Naive thymus-derived CD4-positive, alpha-beta T cell (primary cell): ENCODE measurements at regions not wholly inside any gene's neighbourhood (a gene's known extent, or its start where the extent isn't known, plus 50 kb on each side); places are given as distances from the start of the nearest gene placed in this dataset.
"Not testable (repeated sequence)": the region's sequence is repeated elsewhere in the genome, so short reads cannot be mapped to it uniquely, and the experiment has no call there.

Experiments
- ATAC-seq: fragments of 150-1000 bp; cut with Tn5 transposase; 2 replicates; pipeline ENCODE4 v1.10.0; 2021; ENCODE audit warnings: mild to moderate bottlenecking, moderate library complexity
- CTCF ChIA-PET: fragments of 350-600 bp; sonication (Branson Sonifier 250); formaldehyde crosslinking; loops from one replicate; lab custom pipeline; 2021; ENCODE audit warnings: antibody characterized with exemption; lab: Charles Lee
- POLR2A ChIA-PET: fragments of 350-600 bp; sonication (Branson Sonifier 250); formaldehyde crosslinking; loops from one replicate; lab custom pipeline; 2021; ENCODE audit warnings: antibody characterized with exemption, inconsistent platforms; lab: Charles Lee
- DNase-seq, 9 donors: peaks; one replicate each; pipeline versions ENCODE4 v3.0.0 to v3.0.0-alpha.2; 2020 to 2022; ENCODE audit warnings: mixed read lengths in 1 of 9
- H3K27ac ChIP-seq: one replicate; pipeline ENCODE4 v1.7.0; 2013; ENCODE audit warnings: mild to moderate bottlenecking, low read depth, low read length, moderate library complexity
- H3K27me3 ChIP-seq, 2 donors: one replicate each; pipeline ENCODE4 v1.7.0; 2013; ENCODE audit warnings: low read length in 2 of 2, mild to moderate bottlenecking in 2 of 2, moderate library complexity in 2 of 2; ENCODE audit not compliant: control insufficient read depth in 2 of 2, insufficient read depth in 2 of 2
- H3K36me3 ChIP-seq, 3 experiments: 1 replicate in 2 of 3; 2 replicates in 1 of 3; pipeline ENCODE4 v1.7.0; 2013; ENCODE audit warnings: low read length in 3 of 3, mild to moderate bottlenecking in 3 of 3, moderate library complexity in 1 of 3; ENCODE audit not compliant: insufficient read depth in 3 of 3, control insufficient read depth in 2 of 3
- H3K4me1 ChIP-seq, 2 donors: one replicate each; pipeline ENCODE4 v1.7.0; 2013; ENCODE audit warnings: low read length in 2 of 2, mild to moderate bottlenecking in 2 of 2, moderate library complexity in 1 of 2; ENCODE audit not compliant: control insufficient read depth in 2 of 2, insufficient read depth in 2 of 2
- H3K4me3 ChIP-seq: 2 replicates; pipeline ENCODE4 v1.7.0; 2013; ENCODE audit warnings: mild to moderate bottlenecking, low read length
- H3K9me3 ChIP-seq, 3 experiments: 1 replicate in 2 of 3; 2 replicates in 1 of 3; pipeline ENCODE4 v1.7.0; 2013; ENCODE audit warnings: low read length in 3 of 3; ENCODE audit not compliant: control insufficient read depth in 2 of 3
- H3K27ac Mint-ChIP-seq, 9 donors: one replicate each; pipeline ENCODE4 v1.8.0; 2020 to 2022; ENCODE audit warnings: mixed read lengths in 9 of 9, mild to moderate bottlenecking in 8 of 9, moderate library complexity in 5 of 9, inconsistent platforms in 2 of 9
- H3K27me3 Mint-ChIP-seq, 5 donors: one replicate each; pipeline ENCODE4 v1.8.0; 2021 to 2022; ENCODE audit warnings: mixed read lengths in 5 of 5, mild to moderate bottlenecking in 1 of 5
- H3K36me3 Mint-ChIP-seq, 5 donors: one replicate each; pipeline ENCODE4 v1.8.0; 2020 to 2022; ENCODE audit warnings: mixed read lengths in 5 of 5, mild to moderate bottlenecking in 3 of 5, inconsistent platforms in 1 of 5
- H3K4me1 Mint-ChIP-seq, 7 donors: one replicate each; pipeline ENCODE4 v1.8.0; 2020 to 2022; ENCODE audit warnings: mixed read lengths in 7 of 7, mild to moderate bottlenecking in 3 of 7, inconsistent platforms in 1 of 7
- H3K4me3 Mint-ChIP-seq, 10 donors: one replicate each; pipeline ENCODE4 v1.8.0; 2020 to 2022; ENCODE audit warnings: mild to moderate bottlenecking in 10 of 10, mixed read lengths in 10 of 10, moderate library complexity in 6 of 10, inconsistent platforms in 2 of 10
- H3K9me3 Mint-ChIP-seq, 11 donors: one replicate each; pipeline ENCODE4 v1.8.0; 2020 to 2022; ENCODE audit warnings: mixed read lengths in 11 of 11, mild to moderate bottlenecking in 4 of 11, inconsistent platforms in 1 of 11, moderate library complexity in 1 of 11
- intact Hi-C, 2 donors: fragments of 100-400 bp; cut with micrococcal nuclease; formaldehyde crosslinking; loops; one replicate each; pipeline ENCODE4 v1.15.1; 2023

GRCh38 chr4:79587207-79587606 lies 179.2 kb upstream of the GK2 start:
- H3K9me3 ChIP-seq, POLR2A ChIA-PET, H3K27me3 Mint-ChIP-seq, DNase-seq, H3K4me3 ChIP-seq, H3K4me3 Mint-ChIP-seq, H3K27ac Mint-ChIP-seq, H3K9me3 Mint-ChIP-seq, H3K36me3 Mint-ChIP-seq, H3K27me3 ChIP-seq, ATAC-seq, H3K36me3 ChIP-seq, H3K4me1 Mint-ChIP-seq, H3K4me1 ChIP-seq, CTCF ChIA-PET, H3K27ac ChIP-seq: not testable (repeated sequence)
- intact Hi-C loops, result loop anchor here in 1 of 2 donors (10.0 kb wide), 1 partner anchor 1962 kb away; no protein-coding TSS in a partner anchor

GRCh38 chr4:79585834-79586233 lies 177.8 kb upstream of the GK2 start:
- CTCF ChIA-PET, result no interaction called here
- H3K36me3 ChIP-seq, result no peaks in the 10 kb centered on the region
- peaks cover 0 to 4% (median 0%) of the 10 kb centered on the region in 11 donors for H3K9me3 Mint-ChIP-seq
- ATAC-seq, result no peak
- H3K36me3 Mint-ChIP-seq, result no peaks in the 10 kb centered on the region
- H3K27ac ChIP-seq, result no peak overlapping the region
- H3K27ac Mint-ChIP-seq, result no peak overlapping the region
- H3K4me3 ChIP-seq, result no peak overlapping the region
- H3K4me1 ChIP-seq, result no peaks in the 10 kb centered on the region
- H3K27me3 Mint-ChIP-seq, result peaks cover 0 to 10% (median 0%) of the 10 kb centered on the region in 5 donors
- H3K27me3 ChIP-seq, result peaks cover 0 to 3% of the 10 kb centered on the region in 2 donors
- DNase-seq, result no peak
- no peaks in the 10 kb centered on the region for H3K4me1 Mint-ChIP-seq
- H3K9me3 ChIP-seq, result no peaks in the 10 kb centered on the region
- intact Hi-C loops, result loop anchor here in 1 of 2 donors (10.0 kb wide), 1 partner anchor 1961 kb away; no protein-coding TSS in a partner anchor
- POLR2A ChIA-PET, result no interaction called here
- H3K4me3 Mint-ChIP-seq, result no peak overlapping the region

- POLR2A ChIA-PET, result no interaction called here
Observed at GRCh38 chr4:79585330-79585729, 177.3 kb upstream of the GK2 start.

GRCh38 chr4:79584902-79585301 lies 176.9 kb upstream of the GK2 start:
- Mint-ChIP-seq H3K9me3 (peaks cover 0 to 4% (median 0%) of the 10 kb centered on the region in 11 donors), H3K4me1 (no peaks in the 10 kb centered on the region), H3K4me3 (no peak overlapping the region), H3K27me3 (peaks cover 0 to 10% (median 0%) of the 10 kb centered on the region in 5 donors), H3K27ac (no peak overlapping the region), H3K36me3 (no peaks in the 10 kb centered on the region)
- no peaks in the 10 kb centered on the region for H3K4me1 ChIP-seq
- H3K4me3 ChIP-seq, result no peak overlapping the region
- DNase-seq (no peak), ATAC-seq (no peak)
- H3K9me3 ChIP-seq, result no peaks in the 10 kb centered on the region
- CTCF ChIA-PET, result no interaction called here
- H3K36me3 ChIP-seq, result no peaks in the 10 kb centered on the region
- POLR2A ChIA-PET, result no interaction called here
- intact Hi-C loops, result loop anchor here in 1 of 2 donors (10.0 kb wide), 1 partner anchor 1960 kb away; no protein-coding TSS in a partner anchor
- H3K27ac ChIP-seq, result no peak overlapping the region
- peaks cover 0 to 3% of the 10 kb centered on the region in 2 donors for H3K27me3 ChIP-seq

More at GRCh38 chr4:79585330-79585729, 177.3 kb upstream of the GK2 start:
- Mint-ChIP-seq H3K27ac (peak overlapping the region in 1 of 9 donors; percentile 27), H3K36me3 (no peaks in the 10 kb centered on the region), H3K9me3 (peaks cover 0 to 4% (median 0%) of the 10 kb centered on the region in 11 donors), H3K27me3 (peaks cover 0 to 10% (median 0%) of the 10 kb centered on the region in 5 donors), H3K4me1 (no peaks in the 10 kb centered on the region), H3K4me3 (no peak overlapping the region)
- no peaks in the 10 kb centered on the region for H3K4me1 ChIP-seq
- DNase-seq (no peak), ATAC-seq (no peak)
- intact Hi-C loops, result loop anchor here in 1 of 2 donors (10.0 kb wide), 1 partner anchor 1961 kb away; no protein-coding TSS in a partner anchor
- CTCF ChIA-PET, result no interaction called here
- no peak overlapping the region for H3K27ac ChIP-seq
- no peaks in the 10 kb centered on the region for H3K9me3 ChIP-seq
- no peak overlapping the region for H3K4me3 ChIP-seq
- no peaks in the 10 kb centered on the region for H3K36me3 ChIP-seq
- H3K27me3 ChIP-seq, result peaks cover 0 to 3% of the 10 kb centered on the region in 2 donors

GRCh38 chr4:79584352-79584751 lies 176.3 kb upstream of the GK2 start:
- H3K9me3 ChIP-seq, result no peaks in the 10 kb centered on the region
- Mint-ChIP-seq H3K36me3 (no peaks in the 10 kb centered on the region), H3K27ac (no peak overlapping the region), H3K4me1 (no peaks in the 10 kb centered on the region), H3K27me3 (peaks cover 0 to 10% (median 0%) of the 10 kb centered on the region in 5 donors), H3K4me3 (no peak overlapping the region), H3K9me3 (peaks cover 0 to 4% (median 0%) of the 10 kb centered on the region in 11 donors)
- ChIA-PET CTCF (no interaction called here), POLR2A (no interaction called here)
- no peak overlapping the region for H3K27ac ChIP-seq
- intact Hi-C loops, result loop anchor here in 1 of 2 donors (10.0 kb wide), 1 partner anchor 1960 kb away; no protein-coding TSS in a partner anchor
- ATAC-seq (no peak), DNase-seq (no peak)
- H3K4me1 ChIP-seq, result no peaks in the 10 kb centered on the region
- no peak overlapping the region for H3K4me3 ChIP-seq
- H3K36me3 ChIP-seq, result no peaks in the 10 kb centered on the region
- H3K27me3 ChIP-seq, result peaks cover 0 to 3% of the 10 kb centered on the region in 2 donors

- no peaks in the 10 kb centered on the region for H3K36me3 Mint-ChIP-seq
- no peaks in the 10 kb centered on the region for H3K27me3 ChIP-seq
- no peaks in the 10 kb centered on the region for H3K4me1 Mint-ChIP-seq
- ChIA-PET CTCF (no interaction called here), POLR2A (no interaction called here)
- no peaks in the 10 kb centered on the region for H3K9me3 ChIP-seq
- H3K4me3 Mint-ChIP-seq, result no peak overlapping the region
- ATAC-seq, result peak; percentile 87
- DNase-seq, result no peak
- no peak overlapping the region for H3K27ac ChIP-seq
- H3K27me3 Mint-ChIP-seq, result peaks cover 0 to 13% (median 3%) of the 10 kb centered on the region in 5 donors
- no peak overlapping the region for H3K27ac Mint-ChIP-seq
- intact Hi-C loops, result no loop called here
- H3K9me3 Mint-ChIP-seq, result no peaks in the 10 kb centered on the region
- H3K36me3 ChIP-seq, result no peaks in the 10 kb centered on the region
- H3K4me3 ChIP-seq, result no peak overlapping the region
- H3K4me1 ChIP-seq, result no peaks in the 10 kb centered on the region
Observed at GRCh38 chr4:79578606-79579005, 170.6 kb upstream of the GK2 start.

GRCh38 chr4:79576429-79576753 lies 168.4 kb upstream of the GK2 start:
- Histone ChIP-seq H3K36me3 (no peaks in the 10 kb centered on the region), H3K27me3 (no peaks in the 10 kb centered on the region), H3K27ac (no peak overlapping the region), H3K4me3 (no peak overlapping the region), H3K9me3 (no peaks in the 10 kb centered on the region), H3K4me1 (no peaks in the 10 kb centered on the region)
- H3K9me3 Mint-ChIP-seq, result no peaks in the 10 kb centered on the region
- DNase-seq (peak in 2 of 9 donors; percentile 1 to 16), ATAC-seq (peak; percentile 57)
- intact Hi-C loops, result loop anchor here (1.0 kb wide), 2 partner anchors 624 to 639 kb away; no protein-coding TSS in a partner anchor
- H3K27me3 Mint-ChIP-seq, result peaks cover 0 to 17% (median 3%) of the 10 kb centered on the region in 5 donors
- no peaks in the 10 kb centered on the region for H3K4me1 Mint-ChIP-seq
- H3K36me3 Mint-ChIP-seq, result no peaks in the 10 kb centered on the region
- no peak overlapping the region for H3K27ac Mint-ChIP-seq
- ChIA-PET POLR2A (no interaction called here), CTCF (no interaction called here)
- no peak overlapping the region for H3K4me3 Mint-ChIP-seq
